ENCODE measurements at regions not wholly inside any gene's neighbourhood (a gene's known extent, or its start where the extent isn't known, plus 50 kb on each side); places are given as distances from the start of the nearest gene placed in this dataset.

GRCh38 chr12:53820514-53821306 lies 68.9 kb upstream of the CISTR start:
- DNase-seq (ENCODE audit: low read depth in 2 of 2) = peak in 1 of 2 donors; percentile 58
- no peak for TF ChIP-seq CTCF (IDR thresholded peaks at IDR 0.05; ENCODE audit: low read depth, low read length)
- H3K4me3 ChIP-seq (replicated peaks in 1 of 2; ENCODE audit: low read depth in 2 of 2, low read length in 2 of 2) = no peak overlapping the region

GRCh38 chr12:53824001-53824712 lies 72.4 kb upstream of the CISTR start:
- DNase-seq (ENCODE audit: low read depth in 2 of 2) = no peak
- no peak overlapping the region for H3K4me3 ChIP-seq (replicated peaks in 1 of 2; ENCODE audit: low read depth in 2 of 2, low read length in 2 of 2)
- TF ChIP-seq CTCF (IDR thresholded peaks at IDR 0.05; ENCODE audit: low read depth, low read length) = no peak

GRCh38 chr12:53825246-53826081 lies 73.7 kb upstream of the CISTR start:
- no peak for TF ChIP-seq CTCF (IDR thresholded peaks at IDR 0.05; ENCODE audit: low read depth, low read length)
- no peak overlapping the region for H3K4me3 ChIP-seq (replicated peaks in 1 of 2; ENCODE audit: low read depth in 2 of 2, low read length in 2 of 2)
- DNase-seq (ENCODE audit: low read depth in 2 of 2) = peak in 1 of 2 donors; percentile 36

- no peak for TF ChIP-seq CTCF (IDR thresholded peaks at IDR 0.05; ENCODE audit: low read depth, low read length)
- H3K4me3 ChIP-seq (replicated peaks in 1 of 2; ENCODE audit: low read depth in 2 of 2, low read length in 2 of 2) = no peak overlapping the region
- DNase-seq (ENCODE audit: low read depth in 2 of 2) = no peak
These were observed 75.5 kb upstream of the CISTR start for GRCh38 chr12:53827306-53827705.

- no peak for DNase-seq (ENCODE audit: low read depth in 2 of 2)
- TF ChIP-seq CTCF (IDR thresholded peaks at IDR 0.05; ENCODE audit: low read depth, low read length) = no peak
- no peak overlapping the region for H3K4me3 ChIP-seq (replicated peaks in 1 of 2; ENCODE audit: low read depth in 2 of 2, low read length in 2 of 2)
These were observed 76.8 kb upstream of the CISTR start for GRCh38 chr12:53828598-53828997.

- H3K4me3 ChIP-seq (replicated peaks in 1 of 2; ENCODE audit: low read depth in 2 of 2, low read length in 2 of 2) = no peak overlapping the region
- DNase-seq (ENCODE audit: low read depth in 2 of 2) = no peak
- TF ChIP-seq CTCF (IDR thresholded peaks at IDR 0.05; ENCODE audit: low read depth, low read length) = no peak
These were observed 77.5 kb upstream of the CISTR start for GRCh38 chr12:53829130-53829819.

Data from cardiac fibroblast (primary cell).